SKM-1 (cell line): ENCODE measurements at regions not wholly inside any gene's neighbourhood (a gene's known extent, or its start where the extent isn't known, plus 50 kb on each side); places are given as distances from the start of the nearest gene placed in this dataset.
"Not testable (repeated sequence)": the region's sequence is repeated elsewhere in the genome, so short reads cannot be mapped to it uniquely, and the experiment has no call there.

Source experiments
- DNase-seq: peaks from one replicate; lab custom pipeline; 2025; ENCODE audit not compliant: unreplicated experiment; lab: John Stamatoyannopoulos, UW

- no peak for DNase-seq
These were observed 102.9 kb upstream of the ETV1 start for GRCh38 chr7:14092331-14092730.

GRCh38 chr7:14085901-14086300, 96.4 kb upstream of the ETV1 start:
- DNase-seq: no peak

- no peak for DNase-seq
These were observed 94.3 kb upstream of the ETV1 start for GRCh38 chr7:14083761-14084160.

- DNase-seq: no peak
These were observed 84.5 kb upstream of the ETV1 start for GRCh38 chr7:14073988-14074387.

- no peak for DNase-seq
These were observed 84.1 kb upstream of the ETV1 start for GRCh38 chr7:14073543-14073942.

GRCh38 chr7:14071045-14071444, 81.6 kb upstream of the ETV1 start:
- DNase-seq: peak; percentile 7

- no peak for DNase-seq
These were observed 80.5 kb upstream of the ETV1 start for GRCh38 chr7:14069961-14070360.

GRCh38 chr7:14066783-14067182, 77.3 kb upstream of the ETV1 start:
- DNase-seq: not testable (repeated sequence)

- no peak for DNase-seq
These were observed 75.8 kb upstream of the ETV1 start for GRCh38 chr7:14065286-14065685.

GRCh38 chr7:14055813-14056212, 66.3 kb upstream of the ETV1 start:
- no peak for DNase-seq

- no peak for DNase-seq
These were observed 64.7 kb upstream of the ETV1 start for GRCh38 chr7:14054125-14054524.

- DNase-seq: no peak
These were observed 59.4 kb upstream of the ETV1 start for GRCh38 chr7:14048889-14049288.

- DNase-seq: peak; percentile 59
These were observed 58.4 kb upstream of the ETV1 start for GRCh38 chr7:14047709-14048399.

GRCh38 chr7:14045651-14046050, 56.2 kb upstream of the ETV1 start:
- DNase-seq: no peak

- no peak for DNase-seq
These were observed 51.1 kb upstream of the ETV1 start for GRCh38 chr7:14040528-14040927.
